GM12878 (cell line): ENCODE measurements at regions not wholly inside any gene's neighbourhood (a gene's known extent, or its start where the extent isn't known, plus 50 kb on each side); places are given as distances from the start of the nearest gene placed in this dataset.

Experiments
- EP300 ChIP-seq, 2 experiments: fragments of 150-350 bp in 1 of 2; IDR thresholded peaks; 2 replicates each; pipeline ENCODE4 v1.6.1; 2011 to 2012; ENCODE audit warnings: low read depth in 2 of 2, low read length in 2 of 2, borderline replicate concordance in 1 of 2, improper control_type of control experiment in 1 of 2, inconsistent platforms in 1 of 2; ENCODE audit not compliant: control insufficient read depth in 1 of 2
- EZH2 ChIP-seq: IDR thresholded peaks from 2 replicates; pipeline ENCODE4 v1.6.1; 2012; ENCODE audit warnings: low read depth, mild to moderate bottlenecking, control low read depth, inconsistent platforms, low read length, borderline replicate concordance; ENCODE audit not compliant: control insufficient read depth
- FOS ChIP-seq: IDR thresholded peaks from 3 replicates; pipeline ENCODE4 v1.6.1; 2011; ENCODE audit warnings: borderline replicate concordance; ENCODE audit not compliant: insufficient read length; ENCODE audit errors: extremely low read depth
- RCOR1 ChIP-seq: conservative IDR thresholded peaks from 2 replicates; pipeline ENCODE4 v1.6.1; 2012; ENCODE audit warnings: low read depth, low read length, improper control_type of control experiment
- TAF1 ChIP-seq: IDR thresholded peaks from 2 replicates; pipeline ENCODE4 v1.6.1; 2011; ENCODE audit warnings: mild to moderate bottlenecking, low read depth, low read length, borderline replicate concordance
- ZSCAN29 ChIP-seq: fragments of 450-650 bp; IDR thresholded peaks from 2 replicates; pipeline ENCODE4 v1.6.1; 2017; ENCODE audit warnings: mild to moderate bottlenecking, moderate library complexity
- TF ChIP-seq, protein P1 (sequence below), 3 experiments: IDR thresholded peaks in 2 of 3; conservative IDR thresholded peaks in 1 of 3; 2 replicates each; pipeline ENCODE4 v1.5.1; 2011; ENCODE audit warnings: low read depth in 3 of 3, low read length in 3 of 3, mild to moderate bottlenecking in 3 of 3, control low read depth in 2 of 3, moderate library complexity in 2 of 3, inconsistent platforms in 1 of 3, mixed read lengths in 1 of 3; ENCODE audit not compliant: control insufficient read depth in 2 of 3, insufficient read depth in 1 of 3; ENCODE audit errors: extremely low read depth in 1 of 3

DNA sequence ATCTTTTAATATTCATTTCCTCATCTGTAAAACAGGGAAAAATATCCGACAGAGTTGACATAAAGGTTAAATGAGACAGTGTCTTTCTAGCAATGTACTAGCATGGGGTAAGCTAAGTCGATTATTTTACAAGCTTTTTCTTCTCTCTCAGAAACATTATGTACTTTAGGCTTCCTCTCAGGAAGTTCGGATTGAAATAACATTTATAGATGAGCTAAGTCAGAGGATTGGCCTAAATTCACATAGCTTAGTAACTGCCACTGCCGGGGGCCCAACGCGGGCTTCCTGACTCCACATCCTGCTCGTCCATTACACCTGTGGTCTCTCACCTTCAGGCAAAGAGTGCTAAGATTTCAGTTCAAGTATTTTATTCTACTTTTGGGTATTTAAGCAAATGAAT lies 462.3 kb upstream of the NFIA start:
- TF ChIP-seq ZSCAN29 (no peak), RCOR1 (no peak), FOS (no peak), EP300 (IDR thresholded peaks at IDR 0.05; ENCODE audit: borderline replicate concordance in 1 of 2, control insufficient read depth in 1 of 2, low read depth in 2 of 2, low read length in 2 of 2) (no peak), TAF1 (no peak), EZH2 (no peak)
- TF ChIP-seq, protein P1, sequence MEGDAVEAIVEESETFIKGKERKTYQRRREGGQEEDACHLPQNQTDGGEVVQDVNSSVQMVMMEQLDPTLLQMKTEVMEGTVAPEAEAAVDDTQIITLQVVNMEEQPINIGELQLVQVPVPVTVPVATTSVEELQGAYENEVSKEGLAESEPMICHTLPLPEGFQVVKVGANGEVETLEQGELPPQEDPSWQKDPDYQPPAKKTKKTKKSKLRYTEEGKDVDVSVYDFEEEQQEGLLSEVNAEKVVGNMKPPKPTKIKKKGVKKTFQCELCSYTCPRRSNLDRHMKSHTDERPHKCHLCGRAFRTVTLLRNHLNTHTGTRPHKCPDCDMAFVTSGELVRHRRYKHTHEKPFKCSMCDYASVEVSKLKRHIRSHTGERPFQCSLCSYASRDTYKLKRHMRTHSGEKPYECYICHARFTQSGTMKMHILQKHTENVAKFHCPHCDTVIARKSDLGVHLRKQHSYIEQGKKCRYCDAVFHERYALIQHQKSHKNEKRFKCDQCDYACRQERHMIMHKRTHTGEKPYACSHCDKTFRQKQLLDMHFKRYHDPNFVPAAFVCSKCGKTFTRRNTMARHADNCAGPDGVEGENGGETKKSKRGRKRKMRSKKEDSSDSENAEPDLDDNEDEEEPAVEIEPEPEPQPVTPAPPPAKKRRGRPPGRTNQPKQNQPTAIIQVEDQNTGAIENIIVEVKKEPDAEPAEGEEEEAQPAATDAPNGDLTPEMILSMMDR (IDR thresholded peaks at IDR 0.05 in 2 of 3, conservative IDR thresholded peaks at IDR 0.05 in 1 of 3; ENCODE audit: control insufficient read depth in 2 of 3, extremely low read depth in 1 of 3, insufficient read depth in 1 of 3, low read depth in 3 of 3, low read length in 3 of 3) = no peak
